GM18498 (cell line): ENCODE measurements at regions not wholly inside any gene's neighbourhood (a gene's known extent, or its start where the extent isn't known, plus 50 kb on each side); places are given as distances from the start of the nearest gene placed in this dataset.
"Not testable (repeated sequence)": the region's sequence is repeated elsewhere in the genome, so short reads cannot be mapped to it uniquely, and the experiment has no call there.

ENCODE experiments used
- ATAC-seq: cut with Tn5 transposase; IDR thresholded peaks from one replicate; pipeline ENCODE4 v1.9.1; 2021; ENCODE audit warnings: mild to moderate bottlenecking, moderate library complexity; ENCODE audit not compliant: unreplicated experiment

DNA sequence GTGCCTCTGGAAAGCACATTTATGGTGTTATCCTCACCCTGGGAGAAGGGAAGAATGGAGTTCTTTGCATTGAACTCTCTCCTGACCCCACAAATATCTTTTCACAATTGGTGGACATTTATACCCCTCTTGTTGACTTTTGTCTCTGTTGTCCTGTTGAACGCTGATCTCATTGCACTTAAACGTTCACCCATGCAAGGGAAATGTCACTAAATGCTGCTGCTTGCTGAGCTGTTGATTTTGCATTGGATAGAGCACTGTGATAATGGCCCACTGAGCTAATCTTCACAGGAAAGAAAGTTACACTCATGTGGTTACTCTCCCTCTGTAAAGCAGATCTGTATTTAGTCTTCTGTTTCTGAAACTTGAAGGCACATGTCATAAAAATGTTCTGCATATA is 133.4 kb downstream of the FZD1 start:
- no peak for ATAC-seq

DNA sequence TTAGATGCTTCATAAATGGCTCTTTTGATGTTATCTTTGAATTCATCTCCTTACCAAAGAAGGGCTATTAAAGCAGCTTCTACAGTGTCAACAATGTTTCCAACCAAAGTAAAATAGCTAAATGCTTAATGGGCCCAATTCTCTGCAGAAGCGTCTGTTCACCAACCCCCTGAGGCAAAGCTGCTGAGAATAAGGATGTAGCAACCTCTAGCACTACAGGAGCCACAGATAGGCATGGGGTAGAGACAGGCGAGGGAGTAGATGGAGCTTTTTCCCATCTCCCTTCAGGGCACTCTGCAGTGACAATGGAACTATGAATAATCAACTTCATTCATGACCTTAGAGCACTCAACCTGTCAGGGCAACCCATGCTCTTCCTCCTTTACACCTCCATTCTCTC is 134.1 kb downstream of the FZD1 start:
- ATAC-seq: no peak

DNA sequence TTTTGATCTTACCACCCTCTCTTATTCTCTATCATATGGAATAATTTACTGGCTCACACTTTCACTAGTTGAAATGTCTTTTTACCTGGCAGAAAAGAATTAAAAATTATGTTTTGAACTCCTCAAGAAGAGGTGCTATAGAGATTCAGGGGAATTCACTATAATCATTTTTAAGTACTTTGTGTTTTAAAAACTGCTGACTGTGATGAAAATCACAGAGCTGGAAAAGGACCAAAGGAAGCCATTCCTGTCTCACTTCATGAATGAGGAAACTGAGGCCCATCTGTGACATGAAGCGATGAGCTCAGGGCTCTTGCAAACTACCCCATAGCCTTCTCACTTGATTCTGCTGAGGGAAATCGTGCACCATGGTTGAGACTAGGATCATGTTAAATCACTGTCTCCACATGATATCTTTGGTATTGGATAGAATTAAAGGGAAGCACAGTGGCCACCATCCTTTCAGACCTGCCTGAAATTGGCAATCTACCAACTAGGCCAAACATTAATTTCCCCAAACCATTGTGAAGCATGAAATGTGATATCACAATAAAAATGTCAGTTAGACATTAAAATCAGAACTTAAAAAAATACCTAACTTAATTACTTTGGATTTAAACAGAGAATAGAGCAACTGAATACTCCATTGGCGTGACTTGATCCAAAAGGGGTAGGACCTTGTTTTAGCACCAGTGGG is 141.0 kb downstream of the FZD1 start:
- no peak for ATAC-seq

DNA sequence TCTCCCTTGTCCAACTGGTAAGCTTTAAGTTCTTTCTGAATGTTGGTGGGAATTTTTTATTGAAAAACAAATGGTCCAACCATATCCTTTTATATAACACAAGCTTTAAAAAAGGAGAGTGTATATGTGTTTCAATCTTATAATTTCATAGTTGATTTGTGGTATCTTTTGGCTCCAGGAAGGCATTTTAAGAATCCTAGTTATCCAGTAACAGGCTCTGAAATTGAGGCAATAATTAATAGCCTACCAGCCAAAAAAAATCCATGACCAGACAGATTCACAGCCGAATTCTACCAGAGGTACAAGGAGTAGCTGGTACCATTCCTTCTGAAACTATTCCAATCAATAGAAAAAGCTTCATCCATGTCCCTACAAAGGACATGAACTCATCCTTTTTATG is 141.6 kb downstream of the FZD1 start:
- not testable (repeated sequence) for ATAC-seq

DNA sequence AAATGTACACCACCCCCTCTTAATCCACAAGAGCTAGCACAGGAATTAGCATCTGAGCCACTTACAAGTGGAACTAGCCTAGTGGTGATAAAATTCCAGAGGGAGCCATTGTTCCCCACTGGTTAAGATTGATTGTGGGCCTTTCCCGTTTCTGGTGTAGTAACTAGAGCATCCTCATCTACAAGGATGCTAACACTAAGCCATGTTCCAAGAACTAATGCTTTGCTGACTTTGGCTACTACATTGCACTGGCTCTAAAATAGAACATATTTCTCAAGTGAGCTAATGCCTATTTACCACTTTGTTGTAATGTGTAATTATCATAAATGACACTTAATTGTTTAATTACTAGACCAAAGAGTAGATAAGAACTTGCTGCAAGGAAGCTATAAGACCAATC is 143.7 kb downstream of the FZD1 start:
- no peak for ATAC-seq

DNA sequence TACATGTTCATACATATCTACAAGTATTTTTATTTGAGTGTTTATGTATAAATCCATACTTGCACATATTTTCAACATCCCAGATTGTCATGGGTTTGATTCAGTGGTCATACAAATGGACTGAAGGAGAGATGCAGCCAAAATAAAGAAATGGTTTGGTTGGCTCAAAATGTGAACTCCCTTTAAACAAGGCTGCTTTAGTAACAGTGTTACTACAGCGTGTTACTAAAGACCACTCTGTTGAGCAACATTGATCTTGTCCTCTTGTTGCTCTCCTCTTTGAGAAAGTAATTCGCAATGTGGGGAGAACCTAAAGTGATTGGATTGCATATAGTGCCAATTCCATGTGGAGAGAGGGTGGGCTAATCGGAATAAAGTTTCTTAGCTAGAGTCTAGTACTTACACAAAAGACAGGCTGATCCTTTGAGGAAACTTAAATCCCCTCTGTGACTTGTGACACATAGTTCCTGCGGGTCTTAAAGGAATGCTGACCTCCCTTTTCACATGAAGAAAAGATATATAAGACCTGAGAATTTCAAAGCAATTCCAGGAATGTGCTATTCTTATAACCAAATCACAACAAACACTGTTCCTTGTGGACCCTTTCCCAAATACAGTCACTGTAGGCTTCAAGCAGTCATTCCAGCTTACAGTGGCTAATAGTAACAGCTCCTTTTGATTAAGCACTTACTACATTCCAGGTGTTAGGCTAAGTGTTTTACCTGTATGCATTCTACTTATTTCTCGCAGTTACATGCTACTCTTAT is 144.3 kb downstream of the FZD1 start:
- no peak for ATAC-seq

DNA sequence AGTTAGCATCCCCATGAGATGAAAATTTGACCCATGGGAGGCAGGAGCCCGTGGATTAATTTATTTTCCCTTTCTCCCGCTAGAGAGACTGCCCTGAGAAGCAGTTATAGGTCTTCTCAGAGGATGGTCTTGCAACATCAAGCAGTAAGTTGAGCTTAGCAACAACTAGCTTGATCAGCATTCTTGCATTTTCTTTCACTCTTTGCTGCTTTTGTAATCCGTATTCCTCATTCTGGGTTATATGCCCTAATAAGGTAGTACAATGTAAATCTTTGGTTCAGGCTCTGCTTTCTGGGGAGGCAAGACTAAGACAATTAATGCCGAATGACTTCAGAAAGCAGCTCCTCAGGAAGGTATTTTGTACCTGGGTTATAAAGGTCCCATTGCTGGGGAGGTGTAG is 146.8 kb downstream of the FZD1 start:
- ATAC-seq: no peak

DNA sequence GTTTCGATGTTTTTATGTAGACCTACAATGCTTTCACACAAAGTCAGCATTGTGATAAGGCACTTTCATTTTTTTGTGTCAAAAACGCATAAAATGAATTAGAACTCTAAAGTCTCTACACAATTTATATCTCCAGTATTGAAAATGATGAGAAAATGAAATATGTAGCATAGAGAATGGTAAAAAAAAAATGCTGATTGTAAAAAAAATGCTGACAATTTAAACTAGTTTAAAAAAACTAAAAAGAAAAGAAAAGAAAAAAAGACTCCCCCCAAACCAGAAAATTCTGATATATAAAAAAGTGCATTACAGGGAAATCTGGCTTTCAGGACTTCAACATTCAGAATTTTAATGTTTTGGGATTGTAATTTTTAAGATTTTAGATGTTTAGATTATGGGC is 148.1 kb downstream of the FZD1 start:
- ATAC-seq: no peak

DNA sequence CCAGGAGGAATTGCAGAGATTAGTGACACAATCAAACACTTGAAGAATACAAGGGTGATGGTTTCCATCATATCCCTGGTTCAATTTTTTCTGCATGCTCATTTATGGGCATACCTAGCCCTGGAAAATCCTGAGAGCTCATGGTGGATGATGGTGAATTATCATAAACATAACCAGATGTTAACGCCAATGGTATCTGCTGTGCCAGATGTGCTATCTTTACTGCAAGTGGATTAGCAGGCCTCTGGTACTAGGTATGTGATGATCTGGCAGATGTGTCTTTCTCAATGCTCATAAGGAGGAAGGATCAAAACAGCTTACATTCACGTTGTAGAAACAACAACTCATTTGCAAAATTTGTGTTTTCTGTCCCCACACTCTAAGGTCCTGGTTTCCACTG is 150.5 kb downstream of the FZD1 start:
- ATAC-seq: no peak

DNA sequence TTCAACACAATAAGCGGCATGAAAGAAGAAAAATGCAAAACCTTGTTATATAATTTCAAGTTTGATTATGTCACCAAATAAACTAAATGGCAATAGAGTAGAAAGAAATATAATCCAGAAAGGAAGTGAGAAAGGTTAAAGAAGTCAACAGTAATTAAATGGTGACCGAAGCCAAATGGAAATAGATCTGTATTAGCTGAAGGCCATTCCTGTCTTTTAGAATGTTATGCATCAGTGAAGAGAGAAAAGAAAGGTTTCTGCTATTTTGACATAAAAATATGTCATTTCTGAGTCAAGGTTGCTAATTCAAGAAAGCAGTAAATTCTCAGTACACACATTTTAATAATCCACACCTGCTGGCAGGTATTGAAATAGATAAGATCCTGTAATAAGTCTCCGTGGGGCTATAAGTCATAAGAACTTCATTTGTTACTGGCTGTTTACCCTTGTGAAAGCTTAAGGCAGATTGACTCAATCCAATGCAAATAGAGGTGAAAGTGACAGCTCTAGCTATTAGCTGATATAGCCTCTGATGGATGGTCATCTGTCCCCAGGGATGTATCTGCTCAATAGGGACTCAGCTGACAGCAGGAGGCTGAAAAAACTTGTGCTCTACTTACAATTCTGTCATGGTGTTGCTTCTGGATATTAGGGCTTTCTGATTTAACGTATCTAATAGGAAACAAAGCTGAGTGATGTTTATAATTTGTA is 152.1 kb downstream of the FZD1 start:
- no peak for ATAC-seq

DNA sequence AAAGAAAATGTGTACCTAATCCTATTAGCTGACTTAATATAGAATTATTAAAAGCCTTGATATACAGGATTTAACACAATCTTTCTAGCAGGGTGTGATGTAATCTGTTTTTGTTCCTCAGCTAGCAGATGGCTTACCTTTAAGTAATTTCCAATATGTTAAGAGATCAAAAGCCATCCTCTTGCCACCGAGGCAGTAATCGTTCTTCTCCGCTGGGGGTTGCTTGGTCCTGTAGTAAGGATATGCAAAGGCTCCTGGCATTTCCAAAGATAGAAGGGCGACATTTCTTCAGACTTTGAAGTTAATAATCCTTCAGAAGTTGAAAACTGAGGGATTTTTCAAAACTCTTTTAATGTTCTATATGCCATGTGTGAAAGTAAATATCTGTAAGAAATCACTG is 156.4 kb downstream of the FZD1 start:
- ATAC-seq: no peak

DNA sequence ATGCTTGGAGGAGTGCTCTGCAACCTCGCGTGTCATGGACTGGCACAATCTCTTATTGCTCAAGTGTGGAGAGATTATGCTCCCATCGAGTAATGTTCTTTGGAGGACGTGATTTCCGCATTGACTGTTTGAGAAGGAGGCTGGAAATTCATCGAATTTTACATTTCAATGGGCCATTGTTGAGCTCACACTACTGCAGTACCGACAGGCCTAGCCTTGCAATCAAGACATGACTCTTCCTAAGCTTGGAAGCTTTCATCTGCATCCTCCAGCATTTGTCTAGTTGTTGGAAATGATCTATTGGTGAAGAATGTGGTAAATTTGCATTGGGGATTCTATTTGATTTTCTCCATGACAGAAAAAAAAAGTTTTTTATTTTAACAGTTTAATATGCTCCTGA is 156.8 kb downstream of the FZD1 start:
- no peak for ATAC-seq

DNA sequence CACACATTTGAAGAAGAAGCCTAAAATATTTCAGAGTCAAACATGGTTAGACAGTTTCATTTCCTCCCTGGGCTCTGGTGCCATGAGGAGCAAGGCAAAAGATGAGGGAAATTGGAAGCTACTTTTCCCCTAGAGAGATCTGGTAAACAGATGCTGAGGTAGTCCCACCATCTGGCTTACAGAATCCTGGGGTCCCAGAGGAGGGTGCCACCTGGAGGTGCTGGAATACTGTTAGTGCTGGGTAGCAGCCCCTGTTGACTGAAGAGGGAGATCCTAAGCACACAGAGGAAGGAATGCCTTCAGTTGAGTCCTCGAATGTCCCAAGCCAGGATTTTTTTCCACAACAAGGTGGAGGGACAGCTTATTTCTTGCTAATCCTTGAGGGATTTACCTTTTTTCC is 160.1 kb downstream of the FZD1 start:
- no peak for ATAC-seq

DNA sequence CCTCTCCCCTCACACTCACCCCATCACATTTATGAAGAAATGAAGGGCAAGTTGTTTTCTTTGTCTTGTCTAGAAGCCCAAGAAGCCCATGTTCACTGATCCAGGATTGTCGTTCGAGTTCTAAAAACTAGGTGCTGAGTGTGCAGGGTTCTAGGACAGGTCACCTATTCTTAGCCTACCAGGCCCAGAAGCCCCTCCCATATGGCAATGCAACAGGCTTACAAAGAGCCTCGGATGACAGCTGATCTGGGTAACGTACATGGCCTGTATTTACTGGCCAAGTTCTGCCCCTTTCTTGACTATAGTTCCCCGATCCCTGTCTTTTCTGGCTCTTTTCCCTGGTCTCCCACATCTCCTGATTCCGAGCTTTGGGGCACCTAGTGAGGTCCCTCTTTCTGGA is 160.9 kb downstream of the FZD1 start:
- no peak for ATAC-seq

DNA sequence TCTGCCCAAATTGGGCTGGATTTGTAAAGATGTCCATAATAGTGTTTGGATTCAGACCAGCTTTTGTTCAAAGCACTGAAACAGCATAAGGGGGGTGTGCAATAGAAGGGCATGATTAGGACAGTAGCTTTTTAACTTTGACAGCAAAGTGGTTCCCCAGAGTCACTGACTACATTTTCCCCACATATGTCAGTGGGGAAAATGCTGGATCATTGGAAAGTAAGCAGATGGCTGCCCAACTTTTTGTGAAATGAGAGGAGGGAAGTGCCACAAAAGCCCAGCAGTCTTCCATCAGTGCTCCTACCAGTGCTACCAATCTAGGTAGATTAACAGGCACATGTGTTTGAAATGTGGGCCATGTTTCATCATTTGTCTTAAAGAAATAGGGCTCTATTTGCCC is 162.8 kb downstream of the FZD1 start:
- ATAC-seq: no peak

DNA sequence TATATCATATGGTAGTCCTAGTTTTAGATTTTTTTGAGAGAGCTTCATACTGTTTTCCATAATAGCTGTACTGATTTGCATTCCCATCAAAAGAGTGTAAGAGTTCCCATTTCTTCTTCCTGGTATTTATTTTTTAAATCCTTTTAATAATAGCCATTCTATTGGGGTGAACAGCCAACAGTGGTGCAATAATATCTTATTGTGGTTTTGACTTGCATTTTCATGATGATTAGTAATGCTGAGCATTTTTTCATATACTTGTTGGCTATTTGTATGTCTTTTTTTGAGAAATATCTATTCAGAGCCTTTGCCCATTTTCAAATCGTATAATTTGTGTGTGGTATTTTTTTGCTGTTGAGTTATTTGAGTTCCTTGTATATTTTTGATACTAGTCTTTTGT is 167.4 kb downstream of the FZD1 start:
- ATAC-seq: no peak

DNA sequence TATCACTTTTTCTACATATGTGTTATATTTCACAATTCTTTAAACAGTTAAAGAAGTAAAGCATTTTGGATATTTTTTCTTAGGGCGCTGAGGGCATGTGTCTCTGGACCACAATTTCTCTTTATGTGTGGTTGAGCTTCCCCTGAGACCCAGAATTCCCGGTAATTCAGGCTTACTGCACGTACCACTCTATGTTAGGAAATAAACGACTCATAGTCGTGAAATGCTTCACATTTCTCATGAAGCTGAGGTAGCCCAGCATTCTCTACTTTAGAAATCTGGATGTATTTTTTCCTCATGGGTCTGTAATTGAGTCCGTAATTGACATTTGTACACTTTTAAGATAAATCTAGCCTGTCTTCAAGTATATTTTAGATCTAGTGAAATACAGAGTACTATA is 170.6 kb downstream of the FZD1 start:
- no peak for ATAC-seq

DNA sequence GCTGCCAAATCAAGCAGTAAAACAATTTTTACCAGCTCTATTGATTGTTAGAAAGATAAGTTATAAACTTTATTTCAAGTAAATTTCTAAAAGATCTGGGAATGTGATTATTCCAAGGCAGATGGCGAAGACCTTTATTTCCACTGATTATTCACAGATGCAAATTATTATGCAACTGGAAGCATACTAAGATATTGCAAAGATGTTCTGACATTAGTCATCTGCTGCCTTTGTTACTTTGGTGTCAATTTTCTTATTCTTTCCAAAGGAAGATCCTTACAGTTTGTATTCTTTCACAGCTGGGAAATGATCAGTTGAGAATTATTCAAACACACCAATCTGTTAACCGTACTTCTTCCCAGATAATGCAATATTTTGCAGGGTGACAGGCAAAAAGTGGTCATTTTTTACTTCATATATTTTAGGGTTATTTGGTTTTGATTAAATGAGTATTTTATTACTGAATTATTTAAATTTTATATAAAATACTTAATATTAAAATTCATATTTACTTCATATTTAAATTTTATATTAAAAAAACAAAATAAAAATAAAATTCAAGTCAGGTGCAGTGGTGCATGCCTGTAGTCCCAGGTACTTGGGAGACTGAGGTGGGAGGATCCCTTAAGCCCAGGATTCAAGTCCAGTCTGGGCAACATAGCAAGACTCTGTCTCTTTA is 171.3 kb downstream of the FZD1 start:
- no peak for ATAC-seq

DNA sequence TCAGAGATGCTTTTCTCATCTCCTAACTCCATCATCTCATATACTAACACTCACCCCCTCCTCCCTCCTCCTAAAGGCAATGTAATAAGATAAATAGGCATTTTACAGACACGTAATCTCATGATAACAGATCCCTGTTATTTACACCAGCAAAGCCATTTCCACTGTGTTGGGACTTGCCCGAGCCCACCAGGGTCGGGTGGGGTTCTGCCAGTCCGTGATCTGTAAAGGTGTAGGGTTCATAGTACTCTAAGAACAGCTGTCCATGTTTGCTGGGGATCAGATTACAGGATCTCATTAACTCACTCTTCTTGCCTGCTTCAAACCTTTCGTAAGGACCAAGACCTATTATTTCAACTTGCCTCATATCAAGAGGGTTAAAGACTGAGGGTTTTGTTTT is 172.4 kb downstream of the FZD1 start:
- no peak for ATAC-seq

DNA sequence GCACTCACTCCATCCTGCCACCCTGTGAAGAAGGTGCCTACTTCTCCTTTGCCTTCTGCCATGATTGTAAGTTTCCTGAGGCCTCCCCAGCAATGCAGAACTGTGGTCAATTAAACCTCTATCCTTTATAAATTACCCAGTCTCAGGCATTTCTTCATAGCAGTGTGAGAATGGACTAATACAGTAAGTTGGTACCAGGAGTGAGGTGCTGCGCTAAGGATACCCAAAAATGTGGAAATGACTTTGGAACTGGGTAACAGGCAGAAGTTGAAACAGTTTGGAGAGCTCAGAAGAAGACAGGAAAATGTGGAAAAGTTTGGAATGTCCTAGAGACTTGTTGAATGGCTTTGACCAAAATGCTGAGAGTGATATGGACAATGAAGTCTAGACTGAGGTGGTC is 176.0 kb downstream of the FZD1 start:
- not testable (repeated sequence) for ATAC-seq

DNA sequence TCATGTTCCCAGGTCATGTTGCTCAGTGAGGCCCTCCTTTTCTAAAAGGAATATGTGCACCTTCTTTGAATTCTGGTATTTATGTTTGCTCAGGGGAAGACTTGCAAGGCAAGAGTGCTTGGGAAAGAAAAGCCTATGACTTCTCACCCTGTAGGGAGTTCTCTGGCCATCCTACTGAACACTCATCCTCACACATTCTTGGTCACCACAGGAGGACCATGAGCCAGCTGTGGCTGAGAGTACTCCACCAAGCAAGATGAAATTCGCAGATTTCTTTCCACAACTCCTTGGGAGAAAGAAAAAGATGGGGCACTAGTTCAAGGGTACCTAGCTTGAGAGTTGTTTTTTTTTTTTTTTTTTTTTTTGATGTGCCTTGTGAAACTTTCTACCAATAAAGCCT is 179.6 kb downstream of the FZD1 start:
- ATAC-seq: no peak

DNA sequence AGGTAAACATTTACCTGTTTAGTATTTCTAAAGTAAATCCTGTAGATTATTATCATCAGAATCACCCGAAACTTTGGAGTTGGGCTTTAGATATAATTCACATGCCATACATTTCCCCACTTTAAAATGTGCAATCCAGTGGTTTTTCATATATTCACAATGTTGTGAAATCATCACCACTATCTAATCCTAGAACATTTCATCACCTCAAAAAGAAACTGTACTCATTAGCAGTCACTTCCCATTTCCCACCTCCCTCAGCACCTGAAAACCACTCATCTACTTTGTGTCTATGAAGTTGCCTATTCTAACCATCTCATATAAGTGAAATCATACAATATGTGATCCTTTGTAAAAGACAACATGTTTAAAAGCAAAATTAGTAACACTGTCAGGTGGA is 182.6 kb downstream of the FZD1 start:
- no peak for ATAC-seq
